ENCODE measurements at regions not wholly inside any gene's neighbourhood (a gene's known extent, or its start where the extent isn't known, plus 50 kb on each side); places are given as distances from the start of the nearest gene placed in this dataset.

DNA sequence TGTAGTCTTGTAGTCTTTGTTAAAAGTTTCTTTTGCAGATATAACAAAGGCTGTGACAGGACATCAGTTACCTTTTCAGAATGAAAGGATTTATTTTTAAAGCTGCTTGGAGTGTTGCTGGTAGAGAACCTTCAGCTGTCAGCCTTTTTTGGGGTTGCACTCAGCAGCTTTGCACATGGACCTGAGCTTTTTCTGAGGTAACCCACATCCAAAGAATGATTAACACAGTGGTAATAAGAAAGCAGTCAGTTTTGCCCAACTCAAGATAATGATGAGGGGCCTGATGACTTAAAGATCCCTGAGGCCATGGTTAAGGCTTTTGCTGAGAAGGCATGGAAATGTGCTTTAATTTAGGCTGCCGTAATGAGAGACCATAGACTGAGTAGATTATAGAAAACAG is 1042.7 kb downstream of the PLOD2 start:
- Histone ChIP-seq H3K27me3 (no peaks in the 10 kb centered on the region), H3K36me3 (no peaks in the 10 kb centered on the region), H3K4me3 (no peak overlapping the region), H3K9me3 (no peaks in the 10 kb centered on the region), H3K27ac (no peak overlapping the region), H3K4me1 (no peaks in the 10 kb centered on the region)
- WGBS, 2 donors, result 93 to 95% methylated on average over 1 of the region's 1 CpG
- TF ChIP-seq, protein P1, sequence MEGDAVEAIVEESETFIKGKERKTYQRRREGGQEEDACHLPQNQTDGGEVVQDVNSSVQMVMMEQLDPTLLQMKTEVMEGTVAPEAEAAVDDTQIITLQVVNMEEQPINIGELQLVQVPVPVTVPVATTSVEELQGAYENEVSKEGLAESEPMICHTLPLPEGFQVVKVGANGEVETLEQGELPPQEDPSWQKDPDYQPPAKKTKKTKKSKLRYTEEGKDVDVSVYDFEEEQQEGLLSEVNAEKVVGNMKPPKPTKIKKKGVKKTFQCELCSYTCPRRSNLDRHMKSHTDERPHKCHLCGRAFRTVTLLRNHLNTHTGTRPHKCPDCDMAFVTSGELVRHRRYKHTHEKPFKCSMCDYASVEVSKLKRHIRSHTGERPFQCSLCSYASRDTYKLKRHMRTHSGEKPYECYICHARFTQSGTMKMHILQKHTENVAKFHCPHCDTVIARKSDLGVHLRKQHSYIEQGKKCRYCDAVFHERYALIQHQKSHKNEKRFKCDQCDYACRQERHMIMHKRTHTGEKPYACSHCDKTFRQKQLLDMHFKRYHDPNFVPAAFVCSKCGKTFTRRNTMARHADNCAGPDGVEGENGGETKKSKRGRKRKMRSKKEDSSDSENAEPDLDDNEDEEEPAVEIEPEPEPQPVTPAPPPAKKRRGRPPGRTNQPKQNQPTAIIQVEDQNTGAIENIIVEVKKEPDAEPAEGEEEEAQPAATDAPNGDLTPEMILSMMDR (IDR thresholded peaks at IDR 0.05), result no peak
- TF ChIP-seq EP300 (IDR thresholded peaks at IDR 0.05), result no peak
- no peak for TF ChIP-seq POLR2AphosphoS5 (IDR thresholded peaks at IDR 0.05)
- no peak for TF ChIP-seq POLR2A (IDR thresholded peaks at IDR 0.05)
- intact Hi-C loops (cut with DNase I), result no loop called here
- no peak for DNase-seq

DNA sequence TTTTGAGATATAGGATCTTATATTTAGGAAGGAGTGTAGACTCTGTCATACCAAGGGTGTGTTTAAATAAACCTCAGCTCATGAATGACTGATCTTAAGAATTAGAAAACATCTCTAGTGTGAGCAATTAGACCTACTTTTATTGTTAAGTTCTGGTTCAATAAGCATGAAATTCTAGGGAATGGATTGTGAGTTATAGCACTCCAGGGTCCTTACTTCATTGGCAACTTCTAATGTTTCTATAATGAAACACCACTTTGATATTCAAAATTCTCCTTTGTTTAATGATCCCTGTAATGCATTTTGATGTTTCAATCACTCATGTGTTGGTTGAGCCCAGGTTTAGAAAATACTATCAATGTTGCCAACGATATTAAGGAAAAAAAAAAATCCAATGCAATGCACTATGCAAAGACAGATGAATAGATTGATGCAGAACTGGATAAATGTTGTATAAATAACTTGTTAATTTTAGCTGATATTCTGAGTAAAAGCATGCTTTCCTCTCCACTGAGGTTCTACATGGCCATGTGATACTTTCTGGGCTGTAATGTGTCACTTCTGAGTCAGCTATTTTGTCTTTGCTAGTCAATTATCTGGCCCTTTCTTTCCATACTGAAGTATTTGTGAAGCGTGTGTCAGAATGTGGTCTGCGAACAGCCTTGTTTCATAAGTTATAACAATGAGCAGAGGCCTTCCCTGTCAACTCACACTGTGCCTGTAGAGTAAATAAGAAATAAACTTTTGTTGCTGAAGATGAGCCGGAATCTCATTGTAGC is 1035.9 kb downstream of the PLOD2 start:
- intact Hi-C loops (cut with DNase I), result no loop called here
- H3K36me3 ChIP-seq, result no peaks in the 10 kb centered on the region
- WGBS, 2 donors, result 88 to 89% methylated on average over 4 of the region's 4 CpGs
- no peak overlapping the region for H3K4me3 ChIP-seq
- H3K27ac ChIP-seq, result no peak overlapping the region
- no peak for DNase-seq
- no peaks in the 10 kb centered on the region for H3K27me3 ChIP-seq
- no peak for TF ChIP-seq EP300 (IDR thresholded peaks at IDR 0.05)
- TF ChIP-seq POLR2A (IDR thresholded peaks at IDR 0.05), result no peak
- TF ChIP-seq POLR2AphosphoS5 (IDR thresholded peaks at IDR 0.05), result no peak
- TF ChIP-seq, protein P1 (IDR thresholded peaks at IDR 0.05), result no peak
- no peaks in the 10 kb centered on the region for H3K9me3 ChIP-seq
- H3K4me1 ChIP-seq, result no peaks in the 10 kb centered on the region

DNA sequence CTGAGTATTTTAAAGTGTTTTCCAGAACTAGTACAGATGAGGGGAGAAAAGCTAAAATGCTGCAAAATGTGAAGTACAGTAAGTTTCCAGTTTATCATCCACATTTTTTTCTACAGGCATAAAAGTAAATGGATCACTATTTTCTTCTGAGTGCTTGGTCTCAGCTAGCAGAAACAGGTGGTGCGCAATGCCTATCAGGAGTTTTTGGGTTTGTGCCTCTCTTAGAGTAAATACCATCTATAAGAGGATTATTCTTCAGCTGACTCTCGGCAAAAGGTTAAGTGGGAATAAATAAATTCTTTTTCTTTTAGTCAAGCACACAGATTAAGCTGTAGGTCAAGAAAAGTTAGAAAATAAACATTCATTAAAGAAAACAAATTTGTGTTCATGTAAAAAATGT is 1027.7 kb downstream of the PLOD2 start:
- H3K36me3 ChIP-seq, result no peaks in the 10 kb centered on the region
- no peaks in the 10 kb centered on the region for H3K4me1 ChIP-seq
- 79 to 83% methylated on average over 2 of the region's 2 CpGs for WGBS, 2 donors
- intact Hi-C loops (cut with DNase I), result no loop called here
- TF ChIP-seq EP300 (IDR thresholded peaks at IDR 0.05), result no peak
- TF ChIP-seq POLR2AphosphoS5 (IDR thresholded peaks at IDR 0.05), result no peak
- TF ChIP-seq POLR2A (IDR thresholded peaks at IDR 0.05), result no peak
- TF ChIP-seq, protein P1 (IDR thresholded peaks at IDR 0.05), result no peak
- H3K27ac ChIP-seq, result no peak overlapping the region
- no peaks in the 10 kb centered on the region for H3K9me3 ChIP-seq
- DNase-seq, result no peak
- no peak overlapping the region for H3K4me3 ChIP-seq
- no peaks in the 10 kb centered on the region for H3K27me3 ChIP-seq

DNA sequence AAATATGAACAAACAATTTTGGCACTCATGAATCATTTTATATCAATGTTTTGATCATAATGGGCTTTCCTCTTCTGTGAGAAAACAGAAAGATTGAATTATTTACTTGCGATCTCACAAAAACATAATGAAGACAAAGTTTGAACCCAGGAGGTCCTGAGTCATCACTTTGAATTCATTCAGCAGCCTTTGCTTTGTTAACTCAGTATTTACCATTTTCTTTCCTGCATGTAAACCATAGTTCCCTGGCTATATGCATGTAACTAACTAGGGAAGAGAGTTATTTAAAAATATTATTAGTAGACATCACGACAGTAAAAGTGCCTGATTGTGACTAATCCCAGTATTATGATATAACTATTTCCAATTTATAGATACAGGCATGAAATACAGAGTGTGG is 1026.2 kb downstream of the PLOD2 start:
- intact Hi-C loops (cut with DNase I), result no loop called here
- DNase-seq, result no peak
- Histone ChIP-seq H3K27me3 (no peaks in the 10 kb centered on the region), H3K9me3 (no peaks in the 10 kb centered on the region), H3K4me1 (no peaks in the 10 kb centered on the region), H3K4me3 (no peak overlapping the region), H3K36me3 (no peaks in the 10 kb centered on the region), H3K27ac (no peak overlapping the region)
- WGBS, 2 donors, result 80 to 86% methylated on average over 2 of the region's 2 CpGs
- TF ChIP-seq POLR2AphosphoS5 (IDR thresholded peaks at IDR 0.05), result no peak
- no peak for TF ChIP-seq POLR2A (IDR thresholded peaks at IDR 0.05)
- TF ChIP-seq, protein P1 (IDR thresholded peaks at IDR 0.05), result no peak
- TF ChIP-seq EP300 (IDR thresholded peaks at IDR 0.05), result no peak

DNA sequence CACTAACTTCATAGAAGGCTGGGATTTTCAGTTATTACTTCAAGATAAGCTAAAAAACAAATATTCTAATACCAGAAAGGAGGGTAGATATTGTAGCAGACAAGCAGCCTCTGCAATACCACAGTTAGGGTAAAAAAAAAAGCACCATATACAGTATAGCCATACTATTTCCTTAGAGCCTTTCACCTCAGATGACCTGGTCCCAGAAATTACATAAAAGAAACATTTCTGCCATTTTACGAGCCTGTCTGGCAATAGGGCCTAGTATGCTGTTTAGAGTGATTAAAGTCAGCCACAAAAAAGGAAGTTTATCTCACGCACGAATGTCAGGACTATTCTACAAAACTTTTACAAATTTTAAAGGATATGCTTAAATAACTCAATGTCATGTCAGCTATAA is 1016.6 kb downstream of the PLOD2 start:
- Histone ChIP-seq H3K27ac (no peak overlapping the region), H3K36me3 (no peaks in the 10 kb centered on the region), H3K9me3 (no peaks in the 10 kb centered on the region), H3K4me3 (no peak overlapping the region), H3K27me3 (no peaks in the 10 kb centered on the region), H3K4me1 (no peaks in the 10 kb centered on the region)
- intact Hi-C loops (cut with DNase I), result no loop called here
- TF ChIP-seq POLR2AphosphoS5 (IDR thresholded peaks at IDR 0.05), result no peak
- no peak for TF ChIP-seq EP300 (IDR thresholded peaks at IDR 0.05)
- no peak for TF ChIP-seq POLR2A (IDR thresholded peaks at IDR 0.05)
- TF ChIP-seq, protein P1 (IDR thresholded peaks at IDR 0.05), result no peak
- DNase-seq, result no peak
- 18 to 31% methylated on average over 3 of the region's 3 CpGs for WGBS, 2 donors

All from sigmoid colon (tissue), 6 donors.